Fibroblast of pulmonary artery (primary cell): ENCODE measurements at regions not wholly inside any gene's neighbourhood (a gene's known extent, or its start where the extent isn't known, plus 50 kb on each side); places are given as distances from the start of the nearest gene placed in this dataset.
A peak's percentile ranks its signal among the peaks of the same experiment; 100 is the strongest.

Source experiments
- DNase-seq: peaks from one replicate; pipeline ENCODE4 v3.0.0-alpha.2; 2010; ENCODE audit warnings: low read depth
- H3K4me3 ChIP-seq: replicated peaks from 2 replicates; pipeline ENCODE4 v1.5.1; 2011; ENCODE audit warnings: low read depth, mild to moderate bottlenecking, control low read depth, low read length, moderate library complexity
- CTCF ChIP-seq: IDR thresholded peaks from 2 replicates; pipeline ENCODE4 v1.5.1; 2011; ENCODE audit warnings: mild to moderate bottlenecking, control low read depth, low read length, inconsistent platforms; ENCODE audit errors: missing control alignments

- no peak for TF ChIP-seq CTCF
Observed at GRCh38 chr10:4635883-4636282, 190.1 kb upstream of the AKR1E2 start.

GRCh38 chr10:4635388-4635787 lies 190.6 kb upstream of the AKR1E2 start:
- no peak overlapping the region for H3K4me3 ChIP-seq
- no peak for TF ChIP-seq CTCF
- peak; percentile 10 for DNase-seq

More at GRCh38 chr10:4635883-4636282, 190.1 kb upstream of the AKR1E2 start:
- H3K4me3 ChIP-seq, result no peak overlapping the region
- no peak for DNase-seq

- no peak for DNase-seq
Observed at GRCh38 chr10:4633776-4634175, 192.2 kb upstream of the AKR1E2 start.

GRCh38 chr10:4633186-4633585 lies 192.8 kb upstream of the AKR1E2 start:
- H3K4me3 ChIP-seq, result no peak overlapping the region
- TF ChIP-seq CTCF, result no peak

More at GRCh38 chr10:4633776-4634175, 192.2 kb upstream of the AKR1E2 start:
- H3K4me3 ChIP-seq, result no peak overlapping the region
- TF ChIP-seq CTCF, result no peak

GRCh38 chr10:4632757-4633156 lies 193.2 kb upstream of the AKR1E2 start:
- H3K4me3 ChIP-seq, result no peak overlapping the region
- TF ChIP-seq CTCF, result no peak
- no peak for DNase-seq

More at GRCh38 chr10:4633186-4633585, 192.8 kb upstream of the AKR1E2 start:
- no peak for DNase-seq

GRCh38 chr10:4626919-4627318 lies 199.1 kb upstream of the AKR1E2 start:
- no peak for DNase-seq
- no peak for TF ChIP-seq CTCF
- no peak overlapping the region for H3K4me3 ChIP-seq

GRCh38 chr10:4623757-4624420 lies 202.1 kb upstream of the AKR1E2 start:
- no peak overlapping the region for H3K4me3 ChIP-seq
- no peak for TF ChIP-seq CTCF
- peak; percentile 14 for DNase-seq
